ENCODE measurements at regions not wholly inside any gene's neighbourhood (a gene's known extent, or its start where the extent isn't known, plus 50 kb on each side); places are given as distances from the start of the nearest gene placed in this dataset.

DNA sequence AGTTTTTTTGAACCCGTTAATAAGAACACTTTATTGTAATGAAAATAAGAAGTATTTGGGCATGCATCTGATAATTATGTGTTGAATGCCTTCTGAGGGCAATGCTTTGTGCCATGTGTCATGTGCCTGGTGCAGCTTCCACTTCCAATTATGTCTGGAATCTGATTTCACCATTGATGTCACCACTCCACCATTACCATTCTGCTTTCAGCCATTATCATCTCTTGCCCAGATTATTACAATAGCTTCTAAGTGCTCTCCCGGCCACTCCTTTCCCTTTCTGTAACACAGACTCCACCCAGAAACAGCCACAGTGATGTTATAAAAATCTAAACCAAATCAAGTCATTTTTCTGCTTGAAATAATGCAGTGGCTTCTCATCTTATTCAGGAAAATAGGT, 171.7 kb downstream of the C9orf152 start:
- no peak overlapping the region for H3K4me3 ChIP-seq
- no peak for DNase-seq (ENCODE audit: low spot score)
- intact Hi-C loops (cut with DNase I) = no loop called here
- 92% methylated on average over 2 of the region's 2 CpGs for WGBS
- no peaks in the 10 kb centered on the region for H3K9me3 ChIP-seq
- H3K4me1 ChIP-seq (replicated peaks) = no peaks in the 10 kb centered on the region
- no peaks in the 10 kb centered on the region for H3K27me3 ChIP-seq (replicated peaks; ENCODE audit: insufficient read depth)
- TF ChIP-seq POLR2A (IDR thresholded peaks at IDR 0.05) = no peak
- TF ChIP-seq POLR2AphosphoS5 (IDR thresholded peaks at IDR 0.05) = no peak
- TF ChIP-seq, protein P1, sequence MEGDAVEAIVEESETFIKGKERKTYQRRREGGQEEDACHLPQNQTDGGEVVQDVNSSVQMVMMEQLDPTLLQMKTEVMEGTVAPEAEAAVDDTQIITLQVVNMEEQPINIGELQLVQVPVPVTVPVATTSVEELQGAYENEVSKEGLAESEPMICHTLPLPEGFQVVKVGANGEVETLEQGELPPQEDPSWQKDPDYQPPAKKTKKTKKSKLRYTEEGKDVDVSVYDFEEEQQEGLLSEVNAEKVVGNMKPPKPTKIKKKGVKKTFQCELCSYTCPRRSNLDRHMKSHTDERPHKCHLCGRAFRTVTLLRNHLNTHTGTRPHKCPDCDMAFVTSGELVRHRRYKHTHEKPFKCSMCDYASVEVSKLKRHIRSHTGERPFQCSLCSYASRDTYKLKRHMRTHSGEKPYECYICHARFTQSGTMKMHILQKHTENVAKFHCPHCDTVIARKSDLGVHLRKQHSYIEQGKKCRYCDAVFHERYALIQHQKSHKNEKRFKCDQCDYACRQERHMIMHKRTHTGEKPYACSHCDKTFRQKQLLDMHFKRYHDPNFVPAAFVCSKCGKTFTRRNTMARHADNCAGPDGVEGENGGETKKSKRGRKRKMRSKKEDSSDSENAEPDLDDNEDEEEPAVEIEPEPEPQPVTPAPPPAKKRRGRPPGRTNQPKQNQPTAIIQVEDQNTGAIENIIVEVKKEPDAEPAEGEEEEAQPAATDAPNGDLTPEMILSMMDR (IDR thresholded peaks at IDR 0.05) = no peak
- no peaks in the 10 kb centered on the region for H3K36me3 ChIP-seq
- H3K27ac ChIP-seq = no peak overlapping the region

DNA sequence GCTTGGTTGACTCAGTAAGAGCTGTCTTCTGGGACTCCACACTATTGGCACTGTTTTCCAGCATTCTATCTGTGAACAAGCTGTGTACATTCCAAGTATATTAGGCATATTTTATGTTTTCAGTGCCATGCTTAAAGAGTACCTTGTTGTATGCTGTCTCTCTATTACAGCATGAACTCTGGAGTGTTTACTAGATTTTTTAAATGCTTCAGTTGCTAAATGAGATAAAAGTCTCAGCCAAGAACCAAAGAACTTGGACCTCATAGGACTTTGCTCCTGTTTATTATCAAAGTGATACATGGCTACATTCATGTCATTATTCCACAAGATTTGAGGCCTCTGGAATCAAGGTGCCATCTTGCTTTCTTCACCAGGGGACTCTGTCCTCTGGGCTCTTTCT, 167.2 kb downstream of the C9orf152 start:
- no peak overlapping the region for H3K4me3 ChIP-seq
- no peaks in the 10 kb centered on the region for H3K27me3 ChIP-seq (replicated peaks; ENCODE audit: insufficient read depth)
- TF ChIP-seq POLR2A (IDR thresholded peaks at IDR 0.05) (no peak), POLR2AphosphoS5 (IDR thresholded peaks at IDR 0.05) (no peak)
- TF ChIP-seq, protein P1 (IDR thresholded peaks at IDR 0.05) = no peak
- DNase-seq (ENCODE audit: low spot score) = no peak
- no peak overlapping the region for H3K27ac ChIP-seq
- H3K36me3 ChIP-seq = no peaks in the 10 kb centered on the region
- intact Hi-C loops (cut with DNase I) = no loop called here
- H3K4me1 ChIP-seq (replicated peaks) = no peaks in the 10 kb centered on the region
- no peaks in the 10 kb centered on the region for H3K9me3 ChIP-seq

DNA sequence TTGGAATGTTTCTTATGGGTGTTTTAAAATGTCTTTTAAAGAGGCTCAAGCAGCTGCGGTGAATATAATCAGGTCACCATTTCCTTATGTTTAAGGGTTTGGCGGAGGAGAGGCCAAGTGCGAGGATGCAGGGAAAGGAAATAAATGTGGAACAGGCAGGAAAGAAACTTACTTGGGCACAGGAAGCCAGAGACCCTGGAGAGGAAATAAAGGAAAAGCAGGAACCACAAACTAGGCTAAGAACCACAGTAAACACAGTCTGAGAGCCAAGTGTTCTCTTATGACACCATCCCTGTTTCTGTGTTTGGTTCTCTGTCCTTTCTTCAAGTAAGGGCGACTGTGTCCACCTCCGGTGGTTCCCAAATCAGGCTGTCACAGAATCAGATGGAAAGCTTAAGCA, 166.5 kb downstream of the C9orf152 start:
- Histone ChIP-seq H3K9me3 (no peaks in the 10 kb centered on the region), H3K27me3 (replicated peaks; ENCODE audit: insufficient read depth) (no peaks in the 10 kb centered on the region), H3K36me3 (no peaks in the 10 kb centered on the region), H3K4me3 (no peak overlapping the region), H3K27ac (no peak overlapping the region), H3K4me1 (replicated peaks) (no peaks in the 10 kb centered on the region)
- 89% methylated on average over 5 of the region's 5 CpGs for WGBS
- intact Hi-C loops (cut with DNase I) = no loop called here
- TF ChIP-seq POLR2AphosphoS5 (IDR thresholded peaks at IDR 0.05) (no peak), POLR2A (IDR thresholded peaks at IDR 0.05) (no peak)
- TF ChIP-seq, protein P1 (IDR thresholded peaks at IDR 0.05) = no peak
- DNase-seq (ENCODE audit: low spot score) = no peak

DNA sequence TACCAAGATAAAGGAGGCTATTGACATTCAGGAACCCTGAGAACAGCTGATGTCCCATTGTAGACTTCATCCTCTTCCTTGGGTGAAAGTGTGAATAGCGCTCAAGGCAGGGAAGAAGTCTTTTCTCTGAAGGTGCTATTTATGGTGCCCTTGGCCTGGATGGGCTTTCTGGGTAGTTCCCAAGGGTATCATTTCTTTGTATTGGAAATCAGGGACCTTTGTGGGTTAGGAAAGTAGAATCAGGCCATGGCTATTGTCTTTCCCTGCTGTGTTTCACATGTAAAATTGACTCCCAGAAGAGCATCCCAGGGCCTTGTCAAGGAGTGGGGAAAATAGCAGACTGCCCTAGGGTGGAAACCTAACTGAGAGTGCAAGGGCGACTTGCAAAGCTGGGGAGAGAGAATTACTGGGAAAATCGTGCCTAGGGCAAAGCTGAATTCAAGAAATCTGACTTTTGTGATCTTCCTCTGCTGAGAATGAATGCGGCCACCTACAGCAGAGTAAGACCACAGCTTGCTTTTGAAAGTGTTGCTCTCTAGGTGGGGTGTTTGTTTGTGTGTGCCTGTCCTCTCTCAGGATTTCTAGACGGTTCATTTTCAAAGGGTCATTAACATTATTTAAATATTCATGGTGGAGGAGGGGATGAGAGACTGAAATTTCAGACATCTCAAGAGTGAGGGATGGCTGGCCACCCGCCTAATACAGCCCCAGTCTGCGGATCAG, 160.6 kb downstream of the C9orf152 start:
- no peak for DNase-seq (ENCODE audit: low spot score)
- Histone ChIP-seq H3K9me3 (no peaks in the 10 kb centered on the region), H3K4me3 (no peak overlapping the region), H3K27ac (no peak overlapping the region), H3K36me3 (no peaks in the 10 kb centered on the region), H3K4me1 (replicated peaks) (peaks cover 5% of the 10 kb centered on the region), H3K27me3 (replicated peaks; ENCODE audit: insufficient read depth) (no peaks in the 10 kb centered on the region)
- intact Hi-C loops (cut with DNase I) = no loop called here
- TF ChIP-seq POLR2AphosphoS5 (IDR thresholded peaks at IDR 0.05) (no peak), POLR2A (IDR thresholded peaks at IDR 0.05) (no peak)
- TF ChIP-seq, protein P1 (IDR thresholded peaks at IDR 0.05) = no peak
- 61% methylated on average over 7 of the region's 7 CpGs for WGBS

DNA sequence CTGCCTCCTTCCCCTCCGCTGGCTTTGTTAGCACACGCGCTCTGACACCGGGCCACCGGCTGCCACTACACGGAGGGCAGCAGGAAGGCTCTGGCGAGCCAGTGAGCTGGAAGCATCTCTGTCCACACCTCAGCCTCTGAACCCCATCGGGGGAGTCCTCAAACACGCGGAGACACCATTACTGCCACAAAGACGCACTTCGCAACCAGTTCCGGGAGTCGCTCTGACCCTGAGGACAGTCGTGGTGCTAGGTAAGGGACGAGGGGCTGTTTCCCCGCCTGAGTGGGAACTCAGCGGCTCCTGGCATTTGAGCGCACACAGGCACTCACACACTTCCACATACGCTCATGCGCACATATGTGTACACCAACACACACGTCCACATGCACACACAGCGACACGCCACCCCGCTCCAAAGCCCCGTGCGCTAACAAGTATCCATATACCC, 160.0 kb downstream of the C9orf152 start:
- intact Hi-C loops (cut with DNase I) = no loop called here

More for the DNA sequence above, 160.0 kb downstream of the C9orf152 start:
- Histone ChIP-seq H3K36me3 (no peaks in the 10 kb centered on the region), H3K27ac (no peak overlapping the region), H3K4me1 (replicated peaks) (peaks cover 5% of the 10 kb centered on the region), H3K9me3 (no peaks in the 10 kb centered on the region), H3K27me3 (replicated peaks; ENCODE audit: insufficient read depth) (no peaks in the 10 kb centered on the region), H3K4me3 (peak overlapping the region; percentile 42 to 44)
- no peak for DNase-seq (ENCODE audit: low spot score)
- WGBS = 5% methylated on average over 27 of the region's 27 CpGs
- TF ChIP-seq, protein P1 (IDR thresholded peaks at IDR 0.05) = no peak
- TF ChIP-seq POLR2A (IDR thresholded peaks at IDR 0.05) (no peak), POLR2AphosphoS5 (IDR thresholded peaks at IDR 0.05) (no peak)
